22Rv1 (cell line): ENCODE measurements at regions not wholly inside any gene's neighbourhood (a gene's known extent, or its start where the extent isn't known, plus 50 kb on each side); places are given as distances from the start of the nearest gene placed in this dataset.

Experiments
- CTCF ChIP-seq: fragments of 450-650 bp; IDR thresholded peaks from 2 replicates; pipeline ENCODE4 v1.5.1; 2017; ENCODE audit warnings: mild to moderate bottlenecking
- ZFX ChIP-seq: fragments of 450-650 bp; IDR thresholded peaks from 2 replicates; pipeline ENCODE4 v1.6.1; 2017; ENCODE audit warnings: antibody characterized with exemption, borderline replicate concordance

- no peak for TF ChIP-seq CTCF
- no peak for TF ChIP-seq ZFX
Measured at GRCh38 chr6:78517399-78517798, 350.0 kb upstream of the IRAK1BP1 start.
